Adrenal gland (tissue), 9 donors: ENCODE measurements at regions not wholly inside any gene's neighbourhood (a gene's known extent, or its start where the extent isn't known, plus 50 kb on each side); places are given as distances from the start of the nearest gene placed in this dataset.

Experiments used
- DNase-seq, 7 donors: peaks; one replicate each; pipeline ENCODE4 v3.0.0-alpha.2; 2019 to 2020
- H3K27ac ChIP-seq, 5 donors: fragments of 200-600 bp; sonication (generic) in 4 of 5; 1 replicate in 3 of 5; 2 replicates in 2 of 5; pipeline versions ENCODE4 v1.5.1 to v1.8.0; 2016 to 2020; ENCODE audit warnings: mild to moderate bottlenecking in 1 of 5
- H3K27me3 ChIP-seq: fragments of 200-600 bp; 2 replicates; pipeline ENCODE4 v1.8.0; 2021
- H3K36me3 ChIP-seq, 2 donors: fragments of 200-600 bp; replicated peaks in 1 of 2; 1 replicate in 1 of 2; 2 replicates in 1 of 2; pipeline versions ENCODE4 v1.5.1 to v1.8.0; 2018 to 2022
- H3K4me1 ChIP-seq, 2 donors: fragments of 200-600 bp; replicated peaks in 1 of 2; 1 replicate in 1 of 2; 2 replicates in 1 of 2; pipeline versions ENCODE4 v1.5.1 to v1.8.0; 2018 to 2021
- H3K4me3 ChIP-seq, 4 donors: fragments of 200-600 bp; sonication (generic) in 3 of 4; one replicate each; pipeline ENCODE4 v1.5.1; 2016 to 2018
- H3K9me3 ChIP-seq, 3 donors: fragments of 200-600 bp; sonication (generic) in 1 of 3; replicated peaks in 1 of 3; 1 replicate in 2 of 3; 2 replicates in 1 of 3; pipeline versions ENCODE4 v1.5.1 to v1.8.0; 2016 to 2021
- CTCF ChIP-seq, 6 experiments: fragments of 450-650 bp in 4 of 6; fragments of 200-600 bp in 2 of 6; sonication (generic) in 1 of 6; IDR thresholded peaks; 1 replicate in 5 of 6; 2 replicates in 1 of 6; pipeline versions ENCODE4 v1.5.1 to v1.8.0; 2016 to 2021; ENCODE audit warnings: antibody characterized with exemption in 6 of 6, mild to moderate bottlenecking in 2 of 6, moderate library complexity in 1 of 6
- POLR2A ChIP-seq, 2 donors: fragments of 450-650 bp; IDR thresholded peaks; one replicate each; pipeline ENCODE4 v1.6.1; 2017; ENCODE audit warnings: antibody characterized with exemption in 2 of 2, mild to moderate bottlenecking in 2 of 2, moderate library complexity in 1 of 2
- WGBS, 4 donors: extraction: QIAGEN DNeasy Blood & Tissue Kit in 2 of 4; methylation state at CpG; one replicate each; pipeline versions ENCODE4 v1.1.5 to v1.1.7; 2013 to 2017; 5-methylcytosine and 5-hydroxymethylcytosine counted together
- intact Hi-C, 2 donors: fragments of 100-400 bp; cut with DNase I; formaldehyde crosslinking; loops; one replicate each; pipeline versions ENCODE4 v1.14.1 to v1.15.0; 2022 to 2023
- donor health status: healthy with polysubstance abuse.
- donor health status: Bipolar disorder and iron deficiency.
- donor health status: DM: yes; HTN: yes; CAD: no.
- donor health status: DM: no; HTN: no; CAD: no.
- donor health status: DM: no; HTN: no; CAD: no.

GRCh38 chr10:56586461-56586891 lies 225.4 kb upstream of the ZWINT start:
- H3K4me1 ChIP-seq, result no peaks in the 10 kb centered on the region
- no peak overlapping the region for H3K27ac ChIP-seq
- intact Hi-C loops, result no loop called here
- TF ChIP-seq POLR2A (IDR thresholded peaks at IDR 0.05) (no peak), CTCF (IDR thresholded peaks at IDR 0.05) (no peak)
- WGBS, 4 donors, result 62 to 73% (median 67%) methylated on average over 9 to 12 of the region's 12 CpGs
- H3K27me3 ChIP-seq, result no peaks in the 10 kb centered on the region
- no peaks in the 10 kb centered on the region for H3K36me3 ChIP-seq
- no peak for DNase-seq
- no peaks in the 10 kb centered on the region for H3K9me3 ChIP-seq
- H3K4me3 ChIP-seq, result no peak overlapping the region

GRCh38 chr10:56585447-56586171 lies 224.6 kb upstream of the ZWINT start:
- WGBS, 4 donors, result 78 to 86% (median 81%) methylated on average over 4 of the region's 4 CpGs
- H3K27ac ChIP-seq, result no peak overlapping the region
- intact Hi-C loops, result no loop called here

GRCh38 chr10:56583316-56583715 lies 222.3 kb upstream of the ZWINT start:
- DNase-seq, result no peak
- Histone ChIP-seq H3K36me3 (no peaks in the 10 kb centered on the region), H3K9me3 (no peaks in the 10 kb centered on the region), H3K27me3 (no peaks in the 10 kb centered on the region), H3K4me3 (no peak overlapping the region), H3K27ac (no peak overlapping the region), H3K4me1 (no peaks in the 10 kb centered on the region)
- WGBS, 4 donors, result 70 to 75% (median 73%) methylated on average over 1 of the region's 1 CpG
- TF ChIP-seq POLR2A (IDR thresholded peaks at IDR 0.05) (no peak), CTCF (IDR thresholded peaks at IDR 0.05) (no peak)
- intact Hi-C loops, result no loop called here

More at GRCh38 chr10:56585447-56586171, 224.6 kb upstream of the ZWINT start:
- Histone ChIP-seq H3K4me1 (no peaks in the 10 kb centered on the region), H3K36me3 (no peaks in the 10 kb centered on the region), H3K9me3 (no peaks in the 10 kb centered on the region), H3K27me3 (no peaks in the 10 kb centered on the region), H3K4me3 (no peak overlapping the region)
- TF ChIP-seq CTCF (IDR thresholded peaks at IDR 0.05), result no peak
- no peak for TF ChIP-seq POLR2A (IDR thresholded peaks at IDR 0.05)
- DNase-seq, result no peak

- intact Hi-C loops, result no loop called here
- Histone ChIP-seq H3K9me3 (no peaks in the 10 kb centered on the region), H3K4me3 (no peak overlapping the region), H3K27me3 (no peaks in the 10 kb centered on the region), H3K36me3 (no peaks in the 10 kb centered on the region), H3K27ac (no peak overlapping the region), H3K4me1 (no peaks in the 10 kb centered on the region)
- no peak for DNase-seq
- no peak for TF ChIP-seq CTCF (IDR thresholded peaks at IDR 0.05)
- no peak for TF ChIP-seq POLR2A (IDR thresholded peaks at IDR 0.05)
- WGBS, 4 donors, result 74 to 94% (median 80%) methylated on average over 1 of the region's 1 CpG
Observed at GRCh38 chr10:56567580-56567979, 206.5 kb upstream of the ZWINT start.
